K562 (cell line): ENCODE measurements at regions not wholly inside any gene's neighbourhood (a gene's known extent, or its start where the extent isn't known, plus 50 kb on each side); places are given as distances from the start of the nearest gene placed in this dataset.

ENCODE experiments used
- ATAC-seq: fragments of 200-7000 bp; cut with Tn5 transposase; 3 replicates; pipeline ENCODE4 v1.9.1; 2020; ENCODE audit warnings: moderate library complexity
- BruUV-seq: library from RNA; stranded (reverse); fragments of 400-500 nt; replicated peaks from 2 replicates; lab custom pipeline; 2021; lab: Mats Ljungman, UMichigan
- CTCF ChIA-PET: fragments of 300-600 bp; formaldehyde crosslinking; extraction: SDS; loops from one replicate; lab custom pipeline; 2021; ENCODE audit warnings: low intra/inter-chr PET ratio; lab: Yijun Ruan, JAX
- POLR2A ChIA-PET: fragments of 300-600, 350-650 bp; sonication (Branson Sonifier 250); formaldehyde crosslinking; extraction: SDS; loops from one replicate; lab custom pipeline; 2021; ENCODE audit warnings: antibody characterized with exemption, inconsistent platforms; lab: Yijun Ruan, JAX
- DNase-seq, 4 experiments: peaks; one replicate each; pipeline versions ENCODE4 v3.0.0 to v3.0.0-alpha.2; 2011 to 2018; ENCODE audit warnings: low spot score in 3 of 4, mixed read lengths in 3 of 4; ENCODE audit errors: extremely low read depth in 1 of 4
- FAIRE-seq: peaks from 2 replicates; lab custom pipeline; 2011; peaks lifted over from hg19 to GRCh38; lab: Jason Lieb, UNC
- H2AFZ ChIP-seq: 2 replicates; pipeline ENCODE4 v1.6.0; 2011; ENCODE audit warnings: low read depth, low read length, control low read depth, inconsistent platforms
- H3K27ac ChIP-seq: fragments of 200-600 bp; 3 replicates; pipeline ENCODE4 v1.8.0; 2011; ENCODE audit warnings: low read depth, mild to moderate bottlenecking, control low read depth, inconsistent platforms, low read length, moderate library complexity, mixed read lengths; ENCODE audit errors: extremely low read depth
- H3K27me3 ChIP-seq, 2 experiments: fragments of 300-600 bp in 1 of 2; 2 replicates in 1 of 2; 3 replicates in 1 of 2; pipeline versions ENCODE4 v1.6.0 to v1.8.0; 2011; ENCODE audit warnings: inconsistent platforms in 2 of 2, low read length in 2 of 2, mild to moderate bottlenecking in 1 of 2, mixed read lengths in 1 of 2, moderate library complexity in 1 of 2; ENCODE audit not compliant: control insufficient read depth in 2 of 2, insufficient read depth in 2 of 2
- H3K36me3 ChIP-seq: fragments of 300-600 bp; 3 replicates; pipeline ENCODE4 v1.8.0; 2011; ENCODE audit warnings: mild to moderate bottlenecking, low read length, inconsistent platforms; ENCODE audit not compliant: control insufficient read depth, insufficient read depth
- H3K4me1 ChIP-seq, 2 experiments: fragments of 200-600 bp in 1 of 2; replicated peaks in 1 of 2; 2 replicates in 1 of 2; 3 replicates in 1 of 2; pipeline versions ENCODE4 v1.5.1 to v1.8.0; 2011; ENCODE audit warnings: inconsistent platforms in 2 of 2, low read length in 2 of 2, mild to moderate bottlenecking in 1 of 2, mixed read lengths in 1 of 2, moderate library complexity in 1 of 2; ENCODE audit not compliant: control insufficient read depth in 2 of 2, insufficient read depth in 2 of 2
- H3K4me2 ChIP-seq: 2 replicates; pipeline ENCODE4 v1.6.1; 2011; ENCODE audit warnings: low read length, control low read depth, inconsistent platforms, mixed read lengths; ENCODE audit not compliant: insufficient read depth
- H3K4me3 ChIP-seq: fragments of 200-600 bp; sonication (generic), shearing (Covaris generic); 2 replicates; pipeline ENCODE4 v1.5.1; 2016; ENCODE audit warnings: control low read depth, inconsistent platforms
- H3K79me2 ChIP-seq: fragments of 200-600 bp; 3 replicates; pipeline ENCODE4 v1.8.0; 2011; ENCODE audit warnings: low read length, inconsistent platforms; ENCODE audit not compliant: control insufficient read depth, insufficient read depth
- H3K9ac ChIP-seq, 2 experiments: 2 replicates each; pipeline versions ENCODE4 v1.6.0 to v1.6.1; 2011; ENCODE audit warnings: low read depth in 2 of 2, low read length in 2 of 2, control low read depth in 1 of 2, inconsistent platforms in 1 of 2, mild to moderate bottlenecking in 1 of 2, mixed read lengths in 1 of 2; ENCODE audit not compliant: insufficient read depth in 1 of 2
- H3K9me1 ChIP-seq: one replicate; pipeline ENCODE4 v1.6.0; 2011; ENCODE audit warnings: inconsistent platforms, mild to moderate bottlenecking, low read length, moderate library complexity; ENCODE audit not compliant: control insufficient read depth, insufficient read depth
- H3K9me3 ChIP-seq: replicated peaks from 2 replicates; pipeline ENCODE4 v1.5.1; 2011; ENCODE audit warnings: low read depth, low read length, inconsistent platforms; ENCODE audit not compliant: control insufficient read depth, insufficient read depth
- H4K20me1 ChIP-seq: replicated peaks from 2 replicates; pipeline ENCODE4 v1.6.1; 2011; ENCODE audit warnings: low read length, inconsistent platforms, mixed read lengths; ENCODE audit not compliant: control insufficient read depth, insufficient read depth
- ARNT ChIP-seq, 2 experiments: fragments of 450-650 bp; IDR thresholded peaks; 2 replicates each; pipeline ENCODE4 v1.6.1; 2016; ENCODE audit warnings: mild to moderate bottlenecking in 1 of 2
- ASH1L ChIP-seq: fragments of 450-650 bp; IDR thresholded peaks from 2 replicates; pipeline ENCODE4 v1.6.1; 2018; ENCODE audit warnings: borderline replicate concordance, mild to moderate bottlenecking, low read depth; ENCODE audit not compliant: partially characterized antibody
- MBD1 ChIP-seq: fragments of 250-450 bp; sonication (Bioruptor Pico); IDR thresholded peaks from 2 replicates; pipeline ENCODE4 v1.8.0; 2022; ENCODE audit warnings: inconsistent platforms
- RAD51 ChIP-seq: fragments of 450-650 bp; IDR thresholded peaks from 2 replicates; pipeline ENCODE4 v1.7.1; 2016; ENCODE audit warnings: low read depth, mild to moderate bottlenecking, borderline replicate concordance
- RBM17 ChIP-seq: fragments of 200-400 bp; formaldehyde crosslinking; IDR thresholded peaks from 2 replicates; pipeline ENCODE4 v1.6.1; 2017; ENCODE audit warnings: low read depth, mild to moderate bottlenecking, low read length, borderline replicate concordance
- RBM22 ChIP-seq: fragments of 200-400 bp; formaldehyde crosslinking; IDR thresholded peaks from 2 replicates; pipeline ENCODE4 v1.6.1; 2018; ENCODE audit warnings: low read length, low read depth; ENCODE audit not compliant: poor library complexity, severe bottlenecking
- RUNX1 ChIP-seq: sonication (generic); IDR thresholded peaks from 2 replicates; pipeline ENCODE4 v1.6.1; 2016; ENCODE audit warnings: antibody characterized with exemption, low read depth
- SIRT6 ChIP-seq: IDR thresholded peaks from one replicate; pipeline ENCODE4 v1.6.1; 2012; ENCODE audit warnings: low read depth, mild to moderate bottlenecking, control low read depth, inconsistent platforms, low read length, moderate library complexity
- ZNF592 ChIP-seq: fragments of 450-650 bp; IDR thresholded peaks from 2 replicates; pipeline ENCODE4 v1.6.1; 2017; ENCODE audit warnings: antibody characterized with exemption, mild to moderate bottlenecking
- ZNF655 ChIP-seq: fragments of 250-450 bp; sonication (Bioruptor Pico); IDR thresholded peaks from 2 replicates; pipeline ENCODE4 v1.5.0; 2021
- ZNF79 ChIP-seq: fragments of 250-450 bp; sonication (Bioruptor Pico); IDR thresholded peaks from 2 replicates; pipeline ENCODE4 v1.4.0; 2020; ENCODE audit warnings: low read depth, mild to moderate bottlenecking, moderate library complexity
- WGBS: fragments of 100-300 bp; shearing (Covaris generic); methylation state at CpG from one replicate; pipeline ENCODE4 v1.1.6; 2016; ENCODE audit warnings: low coverage, mixed read lengths; ENCODE audit not compliant: insufficient coverage; ENCODE audit errors: missing lambda C conversion rate; 5-methylcytosine and 5-hydroxymethylcytosine counted together
- in situ Hi-C: fragments of 300-500 bp; cut with MboI; formaldehyde crosslinking; loops from 4 replicates; pipeline ENCODE4 v1.15.0; 2018; ENCODE audit warnings: inconsistent platforms, mixed read lengths
- intact Hi-C: fragments of 100-400 bp; cut with micrococcal nuclease; formaldehyde crosslinking; loops from 2 replicates; pipeline ENCODE4 v1.14.2; 2022
- TF ChIP-seq, protein P1 (sequence below), 2 experiments: fragments of 450-650 bp in 1 of 2; IDR thresholded peaks; 2 replicates each; pipeline ENCODE4 v1.6.1; 2011 to 2017; ENCODE audit warnings: low read depth in 2 of 2, antibody characterized with exemption in 1 of 2, borderline replicate concordance in 1 of 2, low read length in 1 of 2, mild to moderate bottlenecking in 1 of 2, mixed read lengths in 1 of 2; ENCODE audit not compliant: control insufficient read depth in 1 of 2

- H3K4me3 ChIP-seq: no peak overlapping the region
- no peaks in the 10 kb centered on the region for H3K9me3 ChIP-seq
- H3K4me1 ChIP-seq: no peaks in the 10 kb centered on the region
- intact Hi-C loops: no loop called here
- no peak overlapping the region for H3K9ac ChIP-seq
- H3K9me1 ChIP-seq: no peaks in the 10 kb centered on the region
- ATAC-seq (no peak), DNase-seq (no peak), FAIRE-seq (no peak)
- H3K4me2 ChIP-seq: no peak overlapping the region
- TF ChIP-seq, protein P1, sequence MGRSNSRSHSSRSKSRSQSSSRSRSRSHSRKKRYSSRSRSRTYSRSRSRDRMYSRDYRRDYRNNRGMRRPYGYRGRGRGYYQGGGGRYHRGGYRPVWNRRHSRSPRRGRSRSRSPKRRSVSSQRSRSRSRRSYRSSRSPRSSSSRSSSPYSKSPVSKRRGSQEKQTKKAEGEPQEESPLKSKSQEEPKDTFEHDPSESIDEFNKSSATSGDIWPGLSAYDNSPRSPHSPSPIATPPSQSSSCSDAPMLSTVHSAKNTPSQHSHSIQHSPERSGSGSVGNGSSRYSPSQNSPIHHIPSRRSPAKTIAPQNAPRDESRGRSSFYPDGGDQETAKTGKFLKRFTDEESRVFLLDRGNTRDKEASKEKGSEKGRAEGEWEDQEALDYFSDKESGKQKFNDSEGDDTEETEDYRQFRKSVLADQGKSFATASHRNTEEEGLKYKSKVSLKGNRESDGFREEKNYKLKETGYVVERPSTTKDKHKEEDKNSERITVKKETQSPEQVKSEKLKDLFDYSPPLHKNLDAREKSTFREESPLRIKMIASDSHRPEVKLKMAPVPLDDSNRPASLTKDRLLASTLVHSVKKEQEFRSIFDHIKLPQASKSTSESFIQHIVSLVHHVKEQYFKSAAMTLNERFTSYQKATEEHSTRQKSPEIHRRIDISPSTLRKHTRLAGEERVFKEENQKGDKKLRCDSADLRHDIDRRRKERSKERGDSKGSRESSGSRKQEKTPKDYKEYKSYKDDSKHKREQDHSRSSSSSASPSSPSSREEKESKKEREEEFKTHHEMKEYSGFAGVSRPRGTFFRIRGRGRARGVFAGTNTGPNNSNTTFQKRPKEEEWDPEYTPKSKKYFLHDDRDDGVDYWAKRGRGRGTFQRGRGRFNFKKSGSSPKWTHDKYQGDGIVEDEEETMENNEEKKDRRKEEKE (IDR thresholded peaks at IDR 0.05; ENCODE audit: borderline replicate concordance in 1 of 2, control insufficient read depth in 1 of 2, low read depth in 2 of 2, low read length in 1 of 2): no peak
- TF ChIP-seq SIRT6 (no peak), ZNF79 (CRISPR knock-in tag) (no peak), RUNX1 (no peak), RAD51 (no peak), ZNF655 (CRISPR knock-in tag) (no peak), RBM17 (no peak), RBM22 (no peak), ZNF592 (no peak), ASH1L (no peak), MBD1 (CRISPR knock-in tag) (no peak), ARNT (IDR thresholded peaks at IDR 0.05) (no peak)
- H3K79me2 ChIP-seq: no peaks in the 10 kb centered on the region
- in situ Hi-C loops: no loop called here
- H4K20me1 ChIP-seq: no peaks in the 10 kb centered on the region
- ChIA-PET CTCF (no interaction called here), POLR2A (no interaction called here)
- no peaks in the 10 kb centered on the region for H3K27me3 ChIP-seq
- H3K27ac ChIP-seq: no peak overlapping the region
- H3K36me3 ChIP-seq: no peaks in the 10 kb centered on the region
- H2AFZ ChIP-seq: no peak overlapping the region
- no TSS peak for BruUV-seq
- WGBS: 2% methylated on average over 4 of the region's 4 CpGs
Observed at GRCh38 chr15:47824147-47824546, 106.8 kb downstream of the SEMA6D start.
